HG03432 (cell line): ENCODE measurements at regions not wholly inside any gene's neighbourhood (a gene's known extent, or its start where the extent isn't known, plus 50 kb on each side); places are given as distances from the start of the nearest gene placed in this dataset.

Experiments used
- ATAC-seq: cut with Tn5 transposase; IDR thresholded peaks from one replicate; pipeline ENCODE4 v1.9.1; 2021; ENCODE audit warnings: mild to moderate bottlenecking, moderate library complexity; ENCODE audit not compliant: unreplicated experiment

- ATAC-seq, result no peak
Measured at GRCh38 chr12:89023936-89024335, 328.4 kb downstream of the DUSP6 start.

DNA sequence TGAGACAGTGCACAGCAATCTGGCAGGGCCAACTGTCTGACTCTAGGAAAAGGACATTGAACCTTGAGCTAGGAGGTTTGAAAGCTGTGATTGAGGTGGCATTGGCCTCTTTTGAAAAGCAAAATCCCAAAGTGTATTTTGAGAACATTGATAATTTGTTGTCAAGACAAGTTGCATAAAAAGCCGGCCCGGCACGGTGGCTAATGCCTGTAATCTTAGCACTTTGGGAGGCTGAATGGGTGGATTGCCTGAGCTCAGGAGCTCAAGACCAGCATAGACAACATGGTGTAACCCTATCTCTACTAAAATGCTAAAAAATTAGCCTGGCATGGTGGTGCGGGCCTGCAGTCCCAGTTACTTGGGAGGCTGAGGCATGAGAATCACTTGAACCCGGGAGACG, 331.6 kb downstream of the DUSP6 start:
- no peak for ATAC-seq

DNA sequence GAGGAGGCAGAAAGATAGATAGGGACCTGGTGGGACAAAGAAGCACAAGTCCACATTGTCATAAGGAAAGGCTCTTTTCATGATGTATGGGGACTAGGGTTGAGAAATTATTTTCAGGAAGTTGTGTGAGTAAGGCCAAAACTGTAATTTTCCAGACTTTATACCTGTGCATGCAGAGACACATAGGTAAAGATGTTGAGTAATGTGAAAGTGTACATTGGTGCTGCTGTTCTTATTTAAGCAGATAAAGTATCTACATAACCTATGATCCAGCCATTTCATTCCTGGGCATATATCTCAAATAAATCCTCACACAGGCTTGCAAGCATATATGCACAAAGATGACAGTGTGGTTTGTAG, 332.2 kb downstream of the DUSP6 start:
- no peak for ATAC-seq

GRCh38 chr12:89019439-89020120, 332.7 kb downstream of the DUSP6 start:
- peak; percentile 96 for ATAC-seq

DNA sequence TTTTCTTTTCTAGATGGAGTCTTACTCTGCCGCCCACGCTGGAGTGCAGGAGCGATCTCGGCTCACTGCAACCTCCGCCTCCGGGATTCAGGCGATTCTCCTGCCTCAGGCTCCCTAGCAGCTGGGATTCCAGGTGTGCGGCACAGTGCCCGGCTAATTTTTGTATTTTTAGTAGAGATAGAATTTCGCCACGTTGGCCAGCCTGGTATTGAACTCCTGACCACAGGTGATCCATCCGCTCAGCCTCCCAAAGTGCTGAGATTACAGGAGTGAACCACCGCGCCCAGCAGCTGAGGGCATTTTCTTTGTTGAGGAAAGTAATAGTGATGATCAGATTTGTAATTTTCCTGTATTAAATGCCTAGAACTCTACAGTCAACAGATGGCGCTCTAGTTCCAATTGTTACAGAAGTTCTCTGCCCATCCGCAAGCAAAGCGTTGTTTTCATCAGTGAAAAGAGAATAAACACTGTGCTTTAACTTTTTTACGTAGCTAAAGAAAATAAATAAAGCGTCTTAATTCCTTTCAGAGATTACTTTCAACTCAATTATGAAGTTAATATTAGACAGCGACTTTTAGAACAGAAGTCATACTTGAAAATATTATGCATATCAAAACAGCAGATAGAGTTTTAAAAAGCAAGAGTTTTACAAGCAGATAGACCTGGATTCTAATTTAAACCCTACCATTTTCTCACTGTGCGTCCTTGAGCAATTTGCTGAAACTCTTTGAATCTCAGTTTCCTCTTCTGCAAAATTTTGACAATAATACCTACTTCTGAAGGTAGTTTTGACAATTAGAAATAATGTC, 335.1 kb downstream of the DUSP6 start:
- peak; percentile 53 for ATAC-seq

GRCh38 chr12:89015419-89015818, 336.9 kb downstream of the DUSP6 start:
- no peak for ATAC-seq

DNA sequence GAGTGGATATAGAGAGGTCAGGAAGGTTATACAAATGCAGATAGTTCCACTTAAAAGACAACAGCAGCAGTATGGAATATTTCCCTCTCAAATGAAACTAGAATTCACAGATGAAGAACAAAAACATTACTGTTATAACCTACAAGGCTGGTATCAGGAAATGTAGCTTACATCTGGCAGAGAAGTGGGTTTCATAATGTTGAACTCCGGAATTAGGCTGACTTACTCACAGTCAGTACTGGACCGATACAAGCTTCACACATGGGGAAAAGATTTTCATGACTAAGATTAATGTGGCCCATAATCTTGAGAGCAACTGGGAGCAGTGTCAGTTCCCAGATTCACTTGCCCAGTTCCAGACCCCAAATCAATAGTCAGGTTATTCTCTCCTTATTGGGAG, 353.9 kb downstream of the DUSP6 start:
- ATAC-seq, result no peak

DNA sequence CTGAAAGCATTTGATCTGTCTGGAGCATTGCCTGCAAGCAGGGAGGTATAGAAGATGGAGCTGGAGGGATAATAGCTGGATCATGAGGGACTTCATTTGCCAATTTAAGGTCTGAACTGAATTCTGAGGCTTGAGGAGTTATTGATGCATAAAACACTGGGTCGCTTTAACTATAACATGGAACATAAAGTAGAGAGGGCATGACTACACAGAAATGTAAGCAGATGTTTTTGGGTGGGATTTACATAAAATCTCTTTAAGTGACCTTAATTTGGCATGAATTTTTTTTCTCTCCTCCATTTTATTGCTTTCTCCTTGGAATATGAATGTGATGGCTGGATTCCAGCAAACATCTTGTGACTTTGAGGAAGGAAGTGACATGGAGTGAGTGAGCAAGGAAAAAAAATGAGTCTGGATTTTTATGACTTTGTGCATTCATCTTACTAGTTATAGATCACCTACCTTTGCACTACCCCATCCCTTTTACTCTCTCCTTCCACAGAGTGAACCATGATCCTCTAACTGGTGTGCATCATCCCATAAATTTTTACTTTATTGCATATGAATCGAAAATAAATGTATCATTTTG, 356.0 kb downstream of the DUSP6 start:
- ATAC-seq, result no peak

DNA sequence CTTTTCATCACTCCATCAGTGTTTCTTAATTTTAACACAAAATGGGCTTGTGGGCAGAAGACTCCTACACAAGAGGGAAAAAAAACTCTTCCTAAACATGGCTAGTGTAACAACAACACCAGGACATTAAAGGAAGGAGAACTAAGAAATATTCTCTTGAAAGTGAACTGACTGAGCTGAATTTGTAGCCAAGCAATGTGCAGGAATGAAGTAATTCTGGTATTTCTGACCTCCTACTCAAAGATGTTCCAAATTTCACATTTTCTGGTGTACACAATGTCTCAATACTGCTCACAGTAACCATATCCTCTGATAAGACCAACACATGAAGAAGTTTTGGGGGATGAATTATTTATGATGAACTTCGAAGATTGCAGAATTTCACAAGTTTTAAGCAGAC, 357.3 kb downstream of the DUSP6 start:
- ATAC-seq, result no peak

GRCh38 chr12:88994537-88994936, 357.8 kb downstream of the DUSP6 start:
- ATAC-seq, result no peak

GRCh38 chr12:88993651-88994050, 358.6 kb downstream of the DUSP6 start:
- peak; percentile 71 for ATAC-seq

GRCh38 chr12:88986056-88986455, 366.2 kb downstream of the DUSP6 start:
- no peak for ATAC-seq

DNA sequence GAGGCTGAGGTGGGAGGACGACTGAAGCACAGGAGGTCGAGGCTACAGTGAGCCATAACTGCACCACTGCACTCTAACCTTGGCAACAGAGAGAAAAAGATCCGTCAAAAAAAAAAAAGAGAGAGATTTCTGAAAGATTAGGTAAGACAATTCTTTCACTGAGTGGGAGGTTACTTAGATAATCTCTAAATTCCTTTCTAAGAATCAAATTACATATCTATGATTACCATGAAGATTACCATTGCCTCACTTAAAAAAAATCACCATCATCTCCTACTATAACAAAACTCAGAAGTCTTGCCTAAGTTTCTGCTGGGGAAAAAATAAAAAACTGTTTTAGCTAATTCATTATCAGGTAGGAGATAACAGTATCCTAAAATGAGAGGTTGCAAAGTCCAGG, 366.7 kb downstream of the DUSP6 start:
- ATAC-seq, result no peak

DNA sequence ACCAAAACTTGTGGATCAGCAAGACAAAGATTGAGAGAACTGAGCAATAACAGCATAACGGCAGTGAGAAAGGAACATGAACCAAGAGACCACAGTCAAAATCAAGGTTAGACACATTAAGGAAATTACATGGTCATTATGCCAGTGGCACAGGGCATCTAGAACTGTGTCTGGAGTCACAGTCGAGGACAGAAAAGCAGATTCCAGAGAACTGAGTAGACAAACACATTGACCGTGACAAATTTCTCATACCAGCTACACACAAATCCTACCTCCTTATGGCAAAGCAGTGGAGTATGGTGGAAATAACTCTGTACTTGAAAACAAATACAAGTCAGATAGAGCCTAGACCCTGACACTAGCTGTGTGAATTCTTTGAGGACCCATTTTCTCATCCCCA, 367.3 kb downstream of the DUSP6 start:
- no peak for ATAC-seq

- ATAC-seq, result no peak
Measured at GRCh38 chr12:88982694-88983093, 369.6 kb downstream of the DUSP6 start.

GRCh38 chr12:88977115-88977514, 375.2 kb downstream of the DUSP6 start:
- no peak for ATAC-seq

- no peak for ATAC-seq
Measured at GRCh38 chr12:88973998-88974397, 378.3 kb downstream of the DUSP6 start.

DNA sequence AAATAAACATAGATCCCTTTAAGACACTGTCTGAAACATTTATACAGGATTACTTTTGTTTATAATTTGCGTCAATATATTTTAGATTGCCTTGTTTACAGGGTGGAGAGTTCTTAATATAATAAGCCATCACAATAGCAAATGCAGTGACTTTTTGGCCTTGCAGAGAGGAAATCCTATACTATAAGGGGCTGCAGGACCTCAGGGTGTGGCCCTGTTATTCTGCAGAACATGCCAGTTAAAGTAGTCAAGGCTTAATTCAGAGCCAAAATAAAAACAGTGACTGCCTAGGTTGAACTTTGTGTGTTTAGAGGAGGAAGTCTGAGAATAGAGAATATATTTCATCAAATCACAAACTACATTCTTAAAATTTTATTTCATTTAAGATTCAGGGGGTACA, 381.6 kb downstream of the DUSP6 start:
- ATAC-seq, result no peak

- ATAC-seq, result no peak
Measured at GRCh38 chr12:88969127-88969526, 383.2 kb downstream of the DUSP6 start.

DNA sequence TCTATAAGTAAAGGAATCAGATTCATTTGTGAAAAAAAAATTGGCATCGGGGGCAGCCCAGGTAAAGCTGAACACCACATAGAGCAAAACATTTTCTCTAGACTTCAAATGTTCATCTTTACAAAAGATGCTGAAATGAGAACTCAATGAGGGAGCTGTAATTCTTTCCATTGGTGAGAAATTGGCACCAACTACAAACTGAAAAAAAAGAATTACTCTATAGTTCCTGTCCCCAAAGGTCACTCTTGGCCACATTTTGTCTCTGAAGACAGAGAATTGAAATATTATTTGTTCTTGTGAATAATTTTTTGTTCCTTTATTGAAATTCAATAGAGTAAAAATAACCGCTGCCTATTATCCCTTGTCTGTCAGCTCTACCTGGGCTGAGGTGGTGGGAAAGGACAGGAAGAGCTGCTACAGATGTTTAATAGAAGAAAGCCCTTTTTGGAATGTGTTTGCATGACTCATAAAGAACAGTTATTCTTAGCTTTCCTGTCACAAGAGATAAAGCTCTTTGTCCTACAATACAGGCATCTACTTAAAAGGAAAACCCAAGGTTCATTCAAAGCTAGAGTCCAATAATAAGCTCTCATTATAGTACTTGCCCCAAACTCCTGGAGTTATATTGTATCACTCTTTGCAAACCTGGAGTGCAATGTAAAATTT, 380.1 kb upstream of the KITLG start:
- ATAC-seq, result no peak

- ATAC-seq, result no peak
Measured at GRCh38 chr12:88958946-88959345, 378.7 kb upstream of the KITLG start.

DNA sequence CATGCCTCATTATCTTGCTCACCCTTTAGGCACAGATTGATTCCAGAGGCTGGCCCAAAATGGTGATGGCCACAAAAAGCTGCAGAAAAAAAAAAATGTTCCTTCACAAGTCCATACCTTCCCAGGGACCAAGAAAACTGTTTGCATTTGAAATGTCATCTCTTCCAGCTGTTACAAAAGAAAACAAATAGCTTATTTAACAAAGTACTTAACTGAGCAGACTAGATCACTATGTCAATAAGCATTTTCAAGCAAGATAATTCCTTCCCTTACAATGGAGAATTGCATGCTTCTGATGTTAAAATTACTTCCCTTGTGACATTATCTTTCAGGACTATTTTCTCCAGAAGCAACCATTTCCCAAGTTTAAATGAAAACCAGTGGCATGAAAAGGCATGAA, 377.9 kb upstream of the KITLG start:
- no peak for ATAC-seq
